Stomach (tissue), 8 donors: ENCODE measurements at regions not wholly inside any gene's neighbourhood (a gene's known extent, or its start where the extent isn't known, plus 50 kb on each side); places are given as distances from the start of the nearest gene placed in this dataset.

Experiments
- DNase-seq, 2 donors: peaks; one replicate each; pipeline versions ENCODE4 v3.0.0 to v3.0.0-alpha.2; 2013 to 2019
- H3K27ac ChIP-seq, 5 donors: fragments of 200-600 bp in 4 of 5; sonication (generic) in 4 of 5; one replicate each; pipeline ENCODE4 v1.5.1; 2013 to 2019; ENCODE audit warnings: mild to moderate bottlenecking in 1 of 5, moderate library complexity in 1 of 5
- H3K27me3 ChIP-seq, 3 donors: fragments of 200-600 bp; sonication (generic); one replicate each; pipeline ENCODE4 v1.5.1; 2017 to 2019; ENCODE audit warnings: mixed run types in 1 of 3
- H3K36me3 ChIP-seq, 4 donors: fragments of 200-600 bp; sonication (generic); 1 replicate in 3 of 4; 2 replicates in 1 of 4; pipeline ENCODE4 v1.5.1; 2016 to 2019
- H3K4me1 ChIP-seq, 4 donors: fragments of 200-600 bp; sonication (generic); one replicate each; pipeline ENCODE4 v1.5.1; 2016 to 2019
- H3K4me3 ChIP-seq, 4 donors: fragments of 200-600 bp; sonication (generic) in 3 of 4; one replicate each; pipeline ENCODE4 v1.5.1; 2016 to 2019; ENCODE audit warnings: mild to moderate bottlenecking in 1 of 4
- H3K9me3 ChIP-seq, 4 donors: fragments of 200-600 bp; sonication (generic); one replicate each; pipeline ENCODE4 v1.5.1; 2016 to 2019
- EP300 ChIP-seq: sonication (generic); formaldehyde crosslinking; IDR thresholded peaks from one replicate; pipeline ENCODE4 v1.6.1; 2017; ENCODE audit warnings: antibody characterized with exemption
- POLR2A ChIP-seq, 4 donors: fragments of 450-650 bp; IDR thresholded peaks; one replicate each; pipeline ENCODE4 v1.6.1; 2016; ENCODE audit warnings: antibody characterized with exemption in 4 of 4, control low read depth in 2 of 4, mild to moderate bottlenecking in 1 of 4, moderate library complexity in 1 of 4
- POLR2AphosphoS5 ChIP-seq, 3 donors: sonication (generic); formaldehyde crosslinking; IDR thresholded peaks; one replicate each; pipeline ENCODE4 v1.6.1; 2016; ENCODE audit warnings: antibody characterized with exemption in 3 of 3
- WGBS, 5 donors: extraction: QIAGEN DNeasy Blood & Tissue Kit in 3 of 5; methylation state at CpG; one replicate each; pipeline versions ENCODE4 v1.1.5 to v1.1.7; 2013 to 2018; 5-methylcytosine and 5-hydroxymethylcytosine counted together
- intact Hi-C: fragments of 100-400 bp; cut with DNase I; formaldehyde crosslinking; loops from one replicate; pipeline ENCODE4 v1.15.1; 2023; ENCODE audit warnings: low total_unique reads
- TF ChIP-seq, protein P1 (sequence below), 7 experiments: fragments of 450-650 bp in 4 of 7; fragments of 200-600 bp in 3 of 7; sonication (generic) in 3 of 7; IDR thresholded peaks; one replicate each; pipeline ENCODE4 v1.5.1; 2016 to 2019; ENCODE audit warnings: antibody characterized with exemption in 7 of 7, control low read depth in 2 of 7, mild to moderate bottlenecking in 1 of 7
- donor health status: healthy with polysubstance abuse.
- donor health status: Bipolar disorder and iron deficiency.
- donor health status: healthy.

DNA sequence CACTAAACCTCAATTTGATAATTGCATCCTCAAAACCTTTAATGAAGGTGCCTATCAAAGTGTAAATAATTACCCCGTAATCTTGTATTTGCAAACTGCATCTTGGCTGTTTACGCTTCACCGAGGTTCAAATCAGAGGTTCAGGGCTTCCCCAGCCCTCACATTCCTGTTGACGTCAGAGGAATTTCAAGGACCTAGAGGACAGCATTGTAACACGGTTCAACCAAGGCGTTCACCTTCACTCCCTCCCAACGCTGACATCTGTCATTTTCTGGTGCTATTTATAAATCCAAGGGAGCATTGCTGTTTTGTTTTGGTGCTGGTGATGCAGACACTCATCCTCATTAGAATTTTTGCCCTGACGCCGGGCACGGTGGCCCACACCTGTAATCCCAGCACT, 691.6 kb upstream of the RBFOX1 start:
- TF ChIP-seq POLR2A (IDR thresholded peaks at IDR 0.05) (no peak), EP300 (no peak), POLR2AphosphoS5 (IDR thresholded peaks at IDR 0.05) (no peak)
- TF ChIP-seq, protein P1, sequence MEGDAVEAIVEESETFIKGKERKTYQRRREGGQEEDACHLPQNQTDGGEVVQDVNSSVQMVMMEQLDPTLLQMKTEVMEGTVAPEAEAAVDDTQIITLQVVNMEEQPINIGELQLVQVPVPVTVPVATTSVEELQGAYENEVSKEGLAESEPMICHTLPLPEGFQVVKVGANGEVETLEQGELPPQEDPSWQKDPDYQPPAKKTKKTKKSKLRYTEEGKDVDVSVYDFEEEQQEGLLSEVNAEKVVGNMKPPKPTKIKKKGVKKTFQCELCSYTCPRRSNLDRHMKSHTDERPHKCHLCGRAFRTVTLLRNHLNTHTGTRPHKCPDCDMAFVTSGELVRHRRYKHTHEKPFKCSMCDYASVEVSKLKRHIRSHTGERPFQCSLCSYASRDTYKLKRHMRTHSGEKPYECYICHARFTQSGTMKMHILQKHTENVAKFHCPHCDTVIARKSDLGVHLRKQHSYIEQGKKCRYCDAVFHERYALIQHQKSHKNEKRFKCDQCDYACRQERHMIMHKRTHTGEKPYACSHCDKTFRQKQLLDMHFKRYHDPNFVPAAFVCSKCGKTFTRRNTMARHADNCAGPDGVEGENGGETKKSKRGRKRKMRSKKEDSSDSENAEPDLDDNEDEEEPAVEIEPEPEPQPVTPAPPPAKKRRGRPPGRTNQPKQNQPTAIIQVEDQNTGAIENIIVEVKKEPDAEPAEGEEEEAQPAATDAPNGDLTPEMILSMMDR (IDR thresholded peaks at IDR 0.05) = no peak
- Histone ChIP-seq H3K36me3 (no peaks in the 10 kb centered on the region), H3K9me3 (no peaks in the 10 kb centered on the region), H3K27ac (no peak overlapping the region), H3K4me1 (no peaks in the 10 kb centered on the region), H3K4me3 (no peak overlapping the region), H3K27me3 (peaks cover 0 to 30% (median 0%) of the 10 kb centered on the region in 3 donors)
- 39 to 56% (median 56%) methylated on average over 10 of the region's 10 CpGs for WGBS, 5 donors
- DNase-seq = no peak
- intact Hi-C loops = no loop called here

GRCh38 chr16:6636457-6636856, 696.2 kb upstream of the RBFOX1 start:
- no peak for DNase-seq
- no peaks in the 10 kb centered on the region for H3K27me3 ChIP-seq
- H3K36me3 ChIP-seq = no peaks in the 10 kb centered on the region
- no peak overlapping the region for H3K4me3 ChIP-seq
- H3K27ac ChIP-seq = no peak overlapping the region
- 89 to 92% (median 91%) methylated on average over 4 of the region's 4 CpGs for WGBS, 5 donors
- intact Hi-C loops = no loop called here
- no peaks in the 10 kb centered on the region for H3K4me1 ChIP-seq
- H3K9me3 ChIP-seq = no peaks in the 10 kb centered on the region
- TF ChIP-seq POLR2AphosphoS5 (IDR thresholded peaks at IDR 0.05) (no peak), POLR2A (IDR thresholded peaks at IDR 0.05) (no peak), EP300 (no peak)
- TF ChIP-seq, protein P1 (IDR thresholded peaks at IDR 0.05) = no peak

GRCh38 chr16:6634151-6634550, 698.5 kb upstream of the RBFOX1 start:
- 65 to 76% (median 73%) methylated on average over 3 of the region's 3 CpGs for WGBS, 5 donors
- Histone ChIP-seq H3K4me3 (no peak overlapping the region), H3K27me3 (no peaks in the 10 kb centered on the region), H3K9me3 (no peaks in the 10 kb centered on the region), H3K27ac (no peak overlapping the region), H3K4me1 (no peaks in the 10 kb centered on the region), H3K36me3 (no peaks in the 10 kb centered on the region)
- intact Hi-C loops = no loop called here
- no peak for TF ChIP-seq POLR2A (IDR thresholded peaks at IDR 0.05)
- no peak for TF ChIP-seq EP300
- TF ChIP-seq, protein P1 (IDR thresholded peaks at IDR 0.05) = no peak
- no peak for TF ChIP-seq POLR2AphosphoS5 (IDR thresholded peaks at IDR 0.05)
- DNase-seq = no peak

- DNase-seq = no peak
- no peak for TF ChIP-seq POLR2A (IDR thresholded peaks at IDR 0.05)
- no peak for TF ChIP-seq EP300
- TF ChIP-seq, protein P1 (IDR thresholded peaks at IDR 0.05) = no peak
- TF ChIP-seq POLR2AphosphoS5 (IDR thresholded peaks at IDR 0.05) = no peak
- Histone ChIP-seq H3K9me3 (no peaks in the 10 kb centered on the region), H3K4me3 (no peak overlapping the region), H3K27ac (no peak overlapping the region), H3K36me3 (no peaks in the 10 kb centered on the region), H3K4me1 (no peaks in the 10 kb centered on the region), H3K27me3 (no peaks in the 10 kb centered on the region)
- 38 to 65% (median 50%) methylated on average over 5 of the region's 5 CpGs for WGBS, 5 donors
- intact Hi-C loops = no loop called here
These were observed 699.2 kb upstream of the RBFOX1 start for GRCh38 chr16:6633456-6633855.
